HG02678 (cell line): ENCODE measurements at regions not wholly inside any gene's neighbourhood (a gene's known extent, or its start where the extent isn't known, plus 50 kb on each side); places are given as distances from the start of the nearest gene placed in this dataset.
"Not testable (repeated sequence)": the region's sequence is repeated elsewhere in the genome, so short reads cannot be mapped to it uniquely, and the experiment has no call there.

Source experiments
- ATAC-seq: cut with Tn5 transposase; IDR thresholded peaks from one replicate; pipeline ENCODE4 v1.9.1; 2021; ENCODE audit warnings: mild to moderate bottlenecking, moderate library complexity; ENCODE audit not compliant: unreplicated experiment

DNA sequence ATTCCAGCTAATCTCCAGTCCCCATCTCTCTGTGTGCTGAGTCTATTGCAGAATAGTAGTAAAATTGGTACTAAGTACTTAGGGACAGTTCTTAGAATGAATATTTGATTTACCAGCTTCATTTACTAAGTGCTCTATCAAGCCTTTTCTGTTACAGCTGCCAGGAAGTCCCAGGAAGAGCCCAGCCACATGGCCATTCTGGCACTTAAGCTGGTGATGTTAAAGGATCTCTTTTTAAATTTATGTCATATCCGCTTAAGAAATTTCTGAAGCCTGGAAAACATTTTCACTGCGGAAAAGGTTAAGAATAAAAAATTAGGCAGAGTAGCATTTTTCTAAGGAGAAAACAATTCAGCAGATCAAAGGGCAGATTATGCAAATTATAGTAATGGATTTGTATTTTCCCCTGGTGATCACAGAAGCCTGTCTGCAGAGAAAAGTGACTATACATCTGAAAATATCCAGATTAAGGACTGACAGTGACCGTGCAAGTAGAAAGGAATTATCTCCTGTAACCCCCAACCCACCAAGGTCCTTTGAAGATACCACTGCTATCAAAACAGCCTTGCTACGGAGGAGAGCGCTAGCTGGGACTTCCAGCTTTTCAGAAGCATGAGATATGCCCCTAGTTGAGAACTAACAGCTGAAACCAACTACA, 260.8 kb downstream of the SH3BP4 start:
- no peak for ATAC-seq

DNA sequence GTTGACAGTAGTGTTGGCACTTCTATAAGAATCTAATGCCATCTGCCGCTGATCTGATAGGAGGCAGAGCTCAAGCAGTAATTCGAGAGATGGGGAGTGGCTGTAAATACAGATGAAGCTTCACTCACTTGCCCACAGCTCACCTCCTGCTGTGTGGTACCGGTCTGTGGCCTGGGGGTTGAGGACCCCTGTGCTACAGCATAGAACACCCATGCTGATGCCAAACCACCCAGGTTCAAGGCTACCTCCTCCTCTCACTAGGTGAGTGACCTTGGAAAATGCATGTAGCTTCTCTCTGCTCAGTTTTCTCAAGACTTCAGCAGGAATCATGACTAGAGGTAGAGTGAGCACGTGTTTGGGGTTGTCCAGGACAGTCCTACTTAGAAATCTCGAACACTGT, 263.4 kb downstream of the SH3BP4 start:
- no peak for ATAC-seq

DNA sequence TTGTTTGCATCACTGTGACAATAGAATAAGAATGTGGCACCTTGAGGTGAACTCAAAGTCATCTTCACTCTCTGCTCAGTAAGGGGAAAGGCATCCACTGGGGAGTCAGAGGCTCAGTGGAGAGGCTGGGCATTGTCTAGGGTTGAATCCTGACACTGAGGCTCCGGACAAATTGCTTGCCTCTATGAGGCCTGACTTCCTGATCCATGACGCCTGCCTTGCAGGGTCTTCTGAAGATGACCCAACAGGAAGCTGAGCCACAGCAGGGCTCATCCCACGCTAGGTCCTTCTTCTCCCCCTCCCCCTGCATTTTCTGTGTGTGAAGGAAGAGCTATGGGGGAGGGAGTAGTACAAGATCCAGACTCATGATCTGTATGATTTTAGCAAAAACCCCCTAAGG, 265.1 kb downstream of the SH3BP4 start:
- ATAC-seq: no peak

- ATAC-seq: no peak
Measured at GRCh38 chr2:235217846-235218245, 266.0 kb downstream of the SH3BP4 start.

DNA sequence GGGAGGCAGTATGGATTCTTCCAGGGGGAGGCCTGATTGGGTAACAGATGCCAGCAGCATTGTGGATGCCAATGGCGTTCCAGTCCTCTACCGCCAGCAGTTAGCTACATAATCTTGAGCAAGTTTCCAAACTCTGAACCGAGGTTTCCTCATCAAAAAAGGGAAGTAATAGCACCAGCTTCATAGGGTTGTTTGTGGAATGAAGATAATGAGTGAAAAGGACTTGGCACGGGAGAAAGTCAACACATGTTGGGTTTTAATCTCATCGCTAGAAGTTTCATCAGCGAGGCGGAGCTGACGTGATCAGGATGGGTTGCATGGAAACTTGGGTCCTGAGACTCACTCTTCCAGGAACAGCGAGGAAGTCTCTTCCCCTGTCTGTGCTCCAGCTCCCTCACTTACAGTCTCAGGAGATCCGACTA, 266.7 kb downstream of the SH3BP4 start:
- ATAC-seq: no peak

DNA sequence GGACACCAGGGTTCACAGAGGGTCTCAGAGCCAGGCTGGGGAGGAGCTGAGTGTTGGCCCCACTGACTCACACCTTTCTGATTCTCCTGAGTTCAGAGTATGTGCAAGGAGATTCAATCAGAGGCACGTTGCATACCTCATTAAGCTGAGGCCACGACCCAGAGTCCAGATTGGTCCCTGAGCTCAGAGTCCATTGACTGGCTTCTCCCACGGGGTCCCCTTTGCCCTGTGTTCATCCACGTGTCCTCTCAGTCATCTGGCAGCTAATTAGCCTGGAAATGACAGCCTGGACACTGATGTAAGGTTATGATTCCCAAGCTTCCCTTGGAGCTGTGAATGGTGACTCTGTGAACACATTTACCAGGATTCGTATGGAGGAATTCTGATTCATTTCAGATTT, 267.2 kb downstream of the SH3BP4 start:
- no peak for ATAC-seq

- no peak for ATAC-seq
Measured at GRCh38 chr2:235220331-235220730, 268.5 kb downstream of the SH3BP4 start.

DNA sequence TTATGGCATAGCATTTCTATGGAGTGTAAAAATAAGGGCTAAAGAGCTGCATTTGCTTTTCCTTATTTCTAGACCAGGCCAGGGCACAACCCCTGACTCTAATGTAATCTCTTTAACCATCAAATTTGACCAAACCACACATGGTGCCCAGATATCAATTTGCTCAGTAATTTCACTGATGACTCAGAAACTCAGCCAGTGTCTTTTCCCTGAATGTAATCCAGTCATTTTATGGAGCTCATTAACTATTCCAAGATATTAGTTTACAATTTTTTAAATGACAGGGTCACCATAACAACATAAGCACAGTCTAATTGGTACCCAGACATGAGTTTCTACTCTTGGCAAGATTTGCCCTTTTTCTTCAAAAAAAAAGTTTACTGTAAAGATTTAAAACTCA, 270.8 kb upstream of the AGAP1 start:
- no peak for ATAC-seq

- no peak for ATAC-seq
Measured at GRCh38 chr2:235224410-235224809, 269.4 kb upstream of the AGAP1 start.

- no peak for ATAC-seq
Measured at GRCh38 chr2:235225261-235225660, 268.6 kb upstream of the AGAP1 start.

- no peak for ATAC-seq
Measured at GRCh38 chr2:235227590-235227989, 266.3 kb upstream of the AGAP1 start.

DNA sequence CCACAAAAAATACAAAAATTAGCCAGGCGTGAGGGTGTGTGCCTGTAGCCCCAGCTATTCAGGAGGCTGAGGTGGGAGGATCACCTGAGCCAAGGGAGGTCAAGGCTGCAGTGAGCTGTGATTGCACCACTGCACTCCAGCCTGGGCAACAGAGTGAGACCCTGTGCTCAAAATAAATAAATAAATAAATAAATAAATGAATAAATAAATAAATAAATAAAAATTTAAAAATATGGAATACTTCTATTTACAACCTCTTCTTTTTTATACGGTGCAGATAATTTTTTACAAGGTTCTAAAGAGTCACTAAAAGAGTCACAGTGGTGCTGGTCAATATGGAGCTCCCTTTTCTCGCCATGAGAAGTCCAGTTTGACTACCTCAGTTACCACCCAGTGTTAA, 265.4 kb upstream of the AGAP1 start:
- ATAC-seq: not testable (repeated sequence)

GRCh38 chr2:235229236-235229635, 264.6 kb upstream of the AGAP1 start:
- no peak for ATAC-seq

DNA sequence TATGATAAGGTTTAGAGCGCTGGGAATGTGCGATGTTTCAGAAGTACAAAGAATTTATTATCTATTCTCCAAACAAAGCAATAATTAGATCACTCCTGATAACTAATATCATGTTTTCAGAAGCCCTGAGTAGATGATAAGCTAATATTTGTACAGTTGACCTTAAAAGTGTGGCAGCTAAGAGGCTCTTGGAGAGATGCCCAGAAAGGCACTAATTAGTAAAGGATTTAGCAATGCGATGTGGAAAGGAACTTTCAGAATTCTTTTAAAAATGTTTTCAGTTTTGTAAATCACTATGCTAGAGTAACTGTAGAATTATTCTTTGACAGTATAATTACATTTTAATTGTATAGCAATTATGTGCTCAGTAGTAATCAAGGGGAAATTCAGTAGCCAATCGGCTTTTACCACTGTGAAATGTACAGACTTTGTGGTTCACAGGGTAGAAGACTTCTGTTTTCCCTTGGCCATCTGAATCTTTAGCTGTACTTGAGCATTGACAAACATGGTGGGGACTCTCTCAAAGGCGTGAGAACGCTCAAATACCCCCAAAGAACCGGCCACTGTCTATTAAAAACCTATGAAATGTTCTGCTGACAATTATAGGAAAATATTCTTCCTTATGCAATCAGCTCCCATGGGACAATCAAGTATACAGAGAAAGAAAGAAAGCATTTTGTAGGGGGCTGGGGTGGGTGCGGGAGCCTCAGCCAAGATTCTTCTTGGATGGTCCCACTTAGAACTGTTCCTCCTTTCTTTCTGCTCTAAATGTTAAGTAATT, 262.8 kb upstream of the AGAP1 start:
- no peak for ATAC-seq

- no peak for ATAC-seq
Measured at GRCh38 chr2:235232449-235233433, 261.1 kb upstream of the AGAP1 start.

- no peak for ATAC-seq
Measured at GRCh38 chr2:235234736-235235135, 259.1 kb upstream of the AGAP1 start.

GRCh38 chr2:235235977-235236767, 257.7 kb upstream of the AGAP1 start:
- no peak for ATAC-seq

DNA sequence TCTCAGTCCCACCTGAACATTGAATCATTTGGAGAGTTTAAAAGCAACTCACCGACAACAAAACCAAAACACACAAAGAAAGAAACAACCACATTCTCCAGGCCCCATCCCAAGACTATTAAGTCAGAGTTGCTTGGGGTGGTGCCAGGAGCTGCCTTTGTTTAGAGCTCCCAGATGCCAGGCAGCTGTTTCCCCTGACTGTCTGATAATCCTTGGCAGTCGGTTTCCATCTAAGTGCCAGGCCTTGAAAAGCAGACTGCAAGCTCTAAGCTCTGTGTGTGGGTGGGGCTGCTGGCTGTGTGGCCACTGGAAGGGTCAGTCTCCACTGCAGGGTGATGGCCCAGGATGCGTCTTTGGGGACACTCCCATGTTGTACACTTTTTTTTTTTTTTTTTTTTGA, 255.3 kb upstream of the AGAP1 start:
- no peak for ATAC-seq

DNA sequence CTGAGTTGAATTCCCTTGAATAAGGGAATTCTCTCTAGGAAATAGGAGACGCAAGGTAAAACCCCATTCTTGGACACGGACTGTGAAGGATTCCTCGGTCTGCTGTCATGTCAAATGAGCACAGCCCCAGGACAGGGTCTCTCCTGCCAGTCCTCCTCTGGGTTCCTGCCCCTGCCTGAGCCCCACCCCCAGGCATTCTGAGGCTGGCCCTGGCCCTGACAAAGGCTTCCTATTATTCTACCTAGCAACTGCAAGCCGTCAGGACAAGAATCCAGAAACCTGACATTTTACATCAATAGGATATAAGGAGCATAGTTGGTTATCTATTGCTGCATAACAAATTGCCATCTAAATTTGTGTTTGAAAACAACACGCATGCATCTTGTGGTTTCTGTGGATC, 253.3 kb upstream of the AGAP1 start:
- no peak for ATAC-seq
